ENCODE measurements at regions not wholly inside any gene's neighbourhood (a gene's known extent, or its start where the extent isn't known, plus 50 kb on each side); places are given as distances from the start of the nearest gene placed in this dataset.

GRCh38 chr15:70192490-70192889, 94.8 kb upstream of the TLE3 start:
- TF ChIP-seq CTCF (IDR thresholded peaks at IDR 0.05; ENCODE audit: extremely low read depth, missing control alignments), result no peak
- no peak for DNase-seq (ENCODE audit: low spot score)

DNA sequence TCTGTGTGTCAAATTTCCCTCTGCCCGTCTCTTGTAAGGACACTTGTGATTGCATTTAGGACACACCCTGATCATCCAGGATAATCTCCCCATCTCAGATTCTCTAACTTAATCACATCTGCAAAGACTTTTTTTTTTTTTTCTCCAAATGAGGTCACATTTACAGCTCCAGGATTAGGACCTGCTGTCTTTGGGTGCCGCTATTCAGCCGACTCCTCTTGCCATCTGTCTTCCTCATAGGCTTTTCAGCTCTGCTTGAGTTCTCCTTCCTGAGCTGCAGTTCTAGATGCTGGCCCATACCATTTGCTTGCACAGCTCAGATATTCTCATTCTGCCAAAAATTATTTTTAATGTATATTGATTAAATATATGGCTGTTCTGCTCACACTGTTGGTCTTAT, 94.3 kb upstream of the TLE3 start:
- TF ChIP-seq CTCF (IDR thresholded peaks at IDR 0.05; ENCODE audit: extremely low read depth, missing control alignments), result no peak
- no peak for DNase-seq (ENCODE audit: low spot score)

DNA sequence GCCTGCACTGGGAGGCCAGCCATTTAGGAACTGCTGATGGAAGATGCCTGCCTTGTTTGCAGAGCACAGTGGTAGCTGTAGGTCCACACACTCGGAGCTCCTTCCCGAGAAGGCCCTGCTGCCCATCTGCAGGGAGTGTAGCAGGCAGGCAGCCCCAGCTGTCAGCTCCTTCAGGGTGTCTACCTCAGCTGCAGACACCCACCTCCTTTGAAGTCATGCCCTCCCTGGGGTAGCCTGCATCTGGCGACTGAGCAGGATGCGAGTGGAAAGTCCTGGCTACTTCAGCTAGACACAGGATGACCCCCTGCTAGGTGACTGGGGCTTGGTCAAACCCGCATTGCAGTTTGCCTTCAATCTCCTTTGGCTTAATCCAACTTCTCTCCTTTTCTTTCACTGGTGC, 93.2 kb upstream of the TLE3 start:
- DNase-seq (ENCODE audit: low spot score), result no peak
- TF ChIP-seq CTCF (IDR thresholded peaks at IDR 0.05; ENCODE audit: extremely low read depth, missing control alignments), result no peak

GRCh38 chr15:70189826-70190695, 92.3 kb upstream of the TLE3 start:
- DNase-seq (ENCODE audit: low spot score), result no peak
- no peak for TF ChIP-seq CTCF (IDR thresholded peaks at IDR 0.05; ENCODE audit: extremely low read depth, missing control alignments)

GRCh38 chr15:70188286-70188685, 90.6 kb upstream of the TLE3 start:
- TF ChIP-seq CTCF (IDR thresholded peaks at IDR 0.05; ENCODE audit: extremely low read depth, missing control alignments), result no peak
- no peak for DNase-seq (ENCODE audit: low spot score)

GRCh38 chr15:70187331-70187730, 89.6 kb upstream of the TLE3 start:
- no peak for DNase-seq (ENCODE audit: low spot score)
- no peak for TF ChIP-seq CTCF (IDR thresholded peaks at IDR 0.05; ENCODE audit: extremely low read depth, missing control alignments)

DNA sequence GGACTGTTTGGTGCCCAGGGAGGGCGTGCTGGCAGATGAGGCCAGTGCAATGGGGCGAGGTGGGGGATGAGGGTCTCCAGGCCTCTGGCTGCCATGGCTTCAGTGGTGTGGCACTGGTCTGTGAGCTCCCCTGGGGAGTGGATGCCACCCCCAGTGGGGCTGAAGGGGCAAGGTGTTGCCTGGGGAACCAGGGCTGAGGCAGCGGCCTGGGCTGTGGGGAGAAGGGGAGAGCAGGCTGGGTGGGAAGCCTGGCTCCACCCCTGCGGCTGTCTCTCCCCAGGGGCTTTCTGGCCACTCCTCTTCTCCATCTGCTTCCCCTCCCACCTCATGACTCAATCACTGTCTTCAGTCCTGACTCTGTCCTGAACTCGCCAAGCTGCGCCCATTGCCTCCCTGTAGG, 88.4 kb upstream of the TLE3 start:
- DNase-seq (ENCODE audit: low spot score), result no peak

More for the DNA sequence above, 88.4 kb upstream of the TLE3 start:
- no peak for TF ChIP-seq CTCF (IDR thresholded peaks at IDR 0.05; ENCODE audit: extremely low read depth, missing control alignments)
